MCF 10A (cell line): ENCODE measurements at regions not wholly inside any gene's neighbourhood (a gene's known extent, or its start where the extent isn't known, plus 50 kb on each side); places are given as distances from the start of the nearest gene placed in this dataset.

Experiments
- BruUV-seq: library from RNA; stranded (reverse); fragments of 400-500 nt; replicated peaks from 2 replicates; lab custom pipeline; 2021; lab: Mats Ljungman, UMichigan
- CTCF ChIA-PET: fragments of 300-600 bp; sonication (Branson Sonifier 250); formaldehyde crosslinking; extraction: SDS; loops from one replicate; lab custom pipeline; 2021; ENCODE audit warnings: antibody characterized with exemption, inconsistent platforms; lab: Yijun Ruan, JAX
- POLR2A ChIA-PET: fragments of 300-600, 350-650 bp; sonication (Branson Sonifier 250); formaldehyde crosslinking; extraction: SDS; loops from one replicate; lab custom pipeline; 2020; ENCODE audit warnings: antibody characterized with exemption, inconsistent platforms; lab: Yijun Ruan, JAX
- DNase-seq: peaks from one replicate; pipeline ENCODE4 v3.0.0-alpha.2; 2018; ENCODE audit not compliant: unreplicated experiment
- H3K27ac Mint-ChIP-seq: one replicate; pipeline ENCODE4 v1.8.0; 2022; ENCODE audit warnings: mild to moderate bottlenecking, low read depth, mixed read lengths; ENCODE audit not compliant: unreplicated experiment
- H3K27me3 Mint-ChIP-seq: one replicate; pipeline ENCODE4 v1.8.0; 2022; ENCODE audit warnings: mixed read lengths; ENCODE audit not compliant: insufficient read depth, unreplicated experiment
- H3K36me3 Mint-ChIP-seq: one replicate; pipeline ENCODE4 v1.8.0; 2022; ENCODE audit warnings: mild to moderate bottlenecking, moderate library complexity, mixed read lengths; ENCODE audit not compliant: insufficient read depth, unreplicated experiment
- H3K4me1 Mint-ChIP-seq: one replicate; pipeline ENCODE4 v1.8.0; 2022; ENCODE audit warnings: mixed read lengths; ENCODE audit not compliant: insufficient read depth, unreplicated experiment
- H3K4me3 Mint-ChIP-seq: one replicate; pipeline ENCODE4 v1.8.0; 2022; ENCODE audit warnings: mild to moderate bottlenecking, moderate library complexity, mixed read lengths; ENCODE audit not compliant: unreplicated experiment
- H3K9me3 Mint-ChIP-seq: one replicate; pipeline ENCODE4 v1.8.0; 2022; ENCODE audit warnings: mixed read lengths; ENCODE audit not compliant: unreplicated experiment
- intact Hi-C: fragments of 100-400 bp; cut with micrococcal nuclease; formaldehyde crosslinking; loops from 2 replicates; pipeline ENCODE4 v1.14.1; 2022
- TF ChIP-seq, protein P1 (sequence below): fragments of 200-600 bp; IDR thresholded peaks from one replicate; pipeline ENCODE4 v1.8.0; 2022; ENCODE audit warnings: antibody characterized with exemption, mild to moderate bottlenecking; ENCODE audit not compliant: unreplicated experiment

DNA sequence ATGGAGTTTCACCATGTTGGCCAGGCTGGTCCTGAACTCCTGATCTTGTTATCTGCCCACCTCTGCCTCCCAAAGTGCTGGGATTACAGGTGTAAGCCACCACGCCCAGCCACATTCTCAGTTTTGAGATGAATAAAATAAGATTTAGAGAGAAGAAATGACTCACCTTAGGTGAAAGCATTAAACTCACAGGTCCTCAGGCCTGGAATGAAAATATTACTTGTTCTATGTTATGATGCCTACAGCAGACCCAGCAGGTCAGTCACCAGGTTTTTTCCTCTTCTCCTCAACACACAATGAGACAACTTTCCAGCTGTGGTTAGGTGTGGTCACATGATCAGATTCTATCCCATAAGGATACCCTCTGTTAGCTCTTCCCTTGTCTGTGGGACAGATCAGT is 150.3 kb downstream of the C16orf95 start:
- H3K27ac Mint-ChIP-seq = no peak overlapping the region
- no TSS peak for BruUV-seq
- no peak for DNase-seq
- peaks cover 2% of the 10 kb centered on the region for H3K4me1 Mint-ChIP-seq
- intact Hi-C loops = no loop called here
- CTCF ChIA-PET = no interaction called here
- POLR2A ChIA-PET = no interaction called here
- H3K9me3 Mint-ChIP-seq = peaks cover 5% of the 10 kb centered on the region
- H3K27me3 Mint-ChIP-seq = peaks cover 10% of the 10 kb centered on the region
- no peaks in the 10 kb centered on the region for H3K36me3 Mint-ChIP-seq
- H3K4me3 Mint-ChIP-seq = no peak overlapping the region
- TF ChIP-seq, protein P1, sequence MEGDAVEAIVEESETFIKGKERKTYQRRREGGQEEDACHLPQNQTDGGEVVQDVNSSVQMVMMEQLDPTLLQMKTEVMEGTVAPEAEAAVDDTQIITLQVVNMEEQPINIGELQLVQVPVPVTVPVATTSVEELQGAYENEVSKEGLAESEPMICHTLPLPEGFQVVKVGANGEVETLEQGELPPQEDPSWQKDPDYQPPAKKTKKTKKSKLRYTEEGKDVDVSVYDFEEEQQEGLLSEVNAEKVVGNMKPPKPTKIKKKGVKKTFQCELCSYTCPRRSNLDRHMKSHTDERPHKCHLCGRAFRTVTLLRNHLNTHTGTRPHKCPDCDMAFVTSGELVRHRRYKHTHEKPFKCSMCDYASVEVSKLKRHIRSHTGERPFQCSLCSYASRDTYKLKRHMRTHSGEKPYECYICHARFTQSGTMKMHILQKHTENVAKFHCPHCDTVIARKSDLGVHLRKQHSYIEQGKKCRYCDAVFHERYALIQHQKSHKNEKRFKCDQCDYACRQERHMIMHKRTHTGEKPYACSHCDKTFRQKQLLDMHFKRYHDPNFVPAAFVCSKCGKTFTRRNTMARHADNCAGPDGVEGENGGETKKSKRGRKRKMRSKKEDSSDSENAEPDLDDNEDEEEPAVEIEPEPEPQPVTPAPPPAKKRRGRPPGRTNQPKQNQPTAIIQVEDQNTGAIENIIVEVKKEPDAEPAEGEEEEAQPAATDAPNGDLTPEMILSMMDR = no peak

DNA sequence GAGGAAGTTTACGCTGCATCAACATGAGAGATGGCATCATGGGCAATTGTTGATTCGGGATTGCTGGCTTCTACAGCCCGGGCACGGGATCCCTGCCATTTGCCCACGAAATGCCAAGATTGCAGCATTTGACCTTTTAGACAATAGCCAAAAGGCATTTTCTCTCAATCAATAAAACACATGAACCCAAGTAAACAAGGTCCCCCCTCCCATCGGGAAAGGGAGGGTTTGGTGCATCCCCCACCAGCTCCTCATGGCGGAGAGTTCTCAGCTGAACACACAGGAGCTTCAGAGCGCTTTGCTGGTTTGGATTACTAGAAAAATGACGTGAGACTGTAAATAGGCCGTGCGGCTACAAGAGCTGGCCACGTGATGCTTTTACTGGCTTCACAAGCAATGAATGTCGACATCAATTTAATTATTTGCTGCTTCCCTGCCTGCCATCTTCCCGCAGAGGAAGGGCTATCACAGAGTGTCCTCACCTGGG is 147.6 kb downstream of the C16orf95 start:
- no peak overlapping the region for H3K4me3 Mint-ChIP-seq
- H3K27ac Mint-ChIP-seq = no peak overlapping the region
- H3K9me3 Mint-ChIP-seq = no peaks in the 10 kb centered on the region
- no peaks in the 10 kb centered on the region for H3K4me1 Mint-ChIP-seq
- TF ChIP-seq, protein P1 = no peak
- no peaks in the 10 kb centered on the region for H3K27me3 Mint-ChIP-seq
- H3K36me3 Mint-ChIP-seq = no peaks in the 10 kb centered on the region
- CTCF ChIA-PET = interaction anchor here (0.6 kb wide), 2 partner anchors 97 to 148 kb away, joined by 3 to 4 read pairs; partner anchors contain the start of gene C16orf95
- POLR2A ChIA-PET = no interaction called here
- no peak for DNase-seq
- intact Hi-C loops = no loop called here
- BruUV-seq = no TSS peak

DNA sequence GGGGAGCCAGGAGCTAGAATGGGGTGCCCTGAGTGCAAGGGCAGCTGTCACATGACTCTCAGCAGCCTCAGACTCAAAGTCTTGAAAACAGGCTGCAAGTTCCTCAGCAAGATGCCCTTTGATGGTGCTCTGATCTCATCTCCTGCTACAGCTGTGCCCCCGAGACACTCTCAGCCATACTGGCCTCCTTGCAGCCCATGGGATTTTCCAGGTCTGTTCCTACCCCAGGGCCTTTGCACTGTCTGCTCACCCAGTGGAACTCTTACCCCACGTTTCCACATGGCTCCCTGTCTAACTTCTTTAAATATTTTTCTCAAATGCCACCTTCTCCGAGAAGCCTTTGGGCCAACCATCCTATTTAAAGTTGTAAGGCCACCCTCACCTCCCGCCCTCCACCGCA is 146.9 kb downstream of the C16orf95 start:
- no peaks in the 10 kb centered on the region for H3K4me1 Mint-ChIP-seq
- H3K27me3 Mint-ChIP-seq = no peaks in the 10 kb centered on the region
- no peak overlapping the region for H3K27ac Mint-ChIP-seq
- intact Hi-C loops = no loop called here
- CTCF ChIA-PET = interaction anchor here (0.6 kb wide), 1 partner anchor 97 kb away, joined by 4 read pairs; no protein-coding TSS in a partner anchor
- no peaks in the 10 kb centered on the region for H3K36me3 Mint-ChIP-seq
- no peak overlapping the region for H3K4me3 Mint-ChIP-seq
- TF ChIP-seq, protein P1 = no peak
- POLR2A ChIA-PET = no interaction called here
- DNase-seq = no peak
- no TSS peak for BruUV-seq
- no peaks in the 10 kb centered on the region for H3K9me3 Mint-ChIP-seq

DNA sequence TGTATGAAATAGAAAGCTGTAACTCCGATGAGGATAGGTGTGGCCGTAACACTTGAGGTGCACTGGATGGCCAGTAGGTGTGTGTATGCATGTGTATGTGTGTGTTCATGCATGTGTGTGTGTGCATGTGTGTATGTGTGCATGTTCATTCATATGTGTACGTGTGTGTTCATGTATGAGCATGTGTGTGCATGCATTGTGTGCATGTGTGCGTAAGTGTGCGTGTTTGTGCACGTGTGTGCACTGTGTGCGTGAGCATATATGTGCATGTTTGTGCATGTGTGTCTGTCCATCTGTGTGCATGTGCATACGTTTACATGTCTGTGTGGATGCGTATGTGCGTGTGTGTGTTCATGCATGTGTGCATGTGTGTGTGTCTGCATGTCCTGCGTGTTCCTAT is 145.5 kb downstream of the C16orf95 start:
- Mint-ChIP-seq H3K4me1 (no peaks in the 10 kb centered on the region), H3K4me3 (no peak overlapping the region), H3K9me3 (no peaks in the 10 kb centered on the region), H3K36me3 (no peaks in the 10 kb centered on the region), H3K27me3 (no peaks in the 10 kb centered on the region), H3K27ac (no peak overlapping the region)
- TF ChIP-seq, protein P1 = no peak
- ChIA-PET CTCF (no interaction called here), POLR2A (interaction anchor here (0.6 to 0.7 kb wide), 2 partner anchors 10 to 29 kb away, joined by 3 to 4 read pairs; no protein-coding TSS in a partner anchor)
- intact Hi-C loops = no loop called here
- no TSS peak for BruUV-seq
- no peak for DNase-seq
